ENCODE measurements at regions not wholly inside any gene's neighbourhood (a gene's known extent, or its start where the extent isn't known, plus 50 kb on each side); places are given as distances from the start of the nearest gene placed in this dataset.
A peak's percentile ranks its signal among the peaks of the same experiment; 100 is the strongest.
"Not testable (repeated sequence)": the region's sequence is repeated elsewhere in the genome, so short reads cannot be mapped to it uniquely, and the experiment has no call there.

- not testable (repeated sequence) for DNase-seq (ENCODE audit: low read depth in 2 of 2)
Observed at GRCh38 chr3:195974281-195974680, 65.9 kb upstream of the TNK2 start.

GRCh38 chr3:195970873-195971272, 62.5 kb upstream of the TNK2 start:
- DNase-seq (ENCODE audit: low read depth in 2 of 2) = not testable (repeated sequence)

DNA sequence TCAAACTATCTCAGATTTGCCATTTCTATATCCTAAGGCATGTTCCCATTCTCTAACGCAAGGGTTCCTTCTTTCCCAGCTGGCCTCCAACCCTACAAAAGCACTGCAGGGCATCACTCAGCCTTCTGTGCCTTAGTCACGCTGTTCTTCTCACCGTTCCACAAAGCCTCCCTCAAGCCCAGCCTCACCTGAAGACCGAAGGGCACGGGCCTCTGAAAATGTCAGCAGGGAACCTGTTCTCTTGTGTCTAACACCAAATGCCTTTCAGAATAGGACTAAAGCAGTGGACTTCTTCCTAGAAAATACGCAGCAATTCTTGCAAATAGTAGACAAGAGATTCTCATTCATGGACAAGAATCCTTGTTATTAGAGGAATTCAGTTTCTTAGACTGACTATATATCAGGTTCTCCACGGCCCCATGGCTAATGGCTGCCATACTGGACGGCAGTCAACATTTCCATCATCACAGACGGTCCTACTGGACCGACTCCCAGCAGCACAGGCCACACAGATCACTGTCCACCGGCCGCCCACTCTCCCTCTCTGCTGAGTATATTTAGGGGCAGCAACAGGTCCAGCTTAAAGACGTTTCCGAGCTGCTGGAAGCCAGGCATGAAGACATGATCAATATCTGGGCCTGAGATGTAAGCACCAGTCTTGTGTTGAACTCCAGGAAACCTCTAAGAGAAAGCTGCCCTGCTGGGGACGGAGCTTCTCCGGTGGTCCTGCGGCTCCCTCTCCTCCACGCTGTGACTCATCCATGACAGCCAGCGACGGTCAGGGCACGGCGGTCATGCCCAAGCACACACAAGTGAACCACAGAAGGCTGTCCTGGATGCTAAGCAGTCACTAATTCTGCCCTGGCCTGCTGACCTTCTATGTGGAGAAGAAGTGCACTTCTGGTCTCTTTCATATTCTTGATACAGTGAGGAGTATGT, 61.8 kb upstream of the TNK2 start:
- DNase-seq (ENCODE audit: low read depth in 2 of 2) = not testable (repeated sequence)

GRCh38 chr3:195969341-195969740, 61.0 kb upstream of the TNK2 start:
- not testable (repeated sequence) for DNase-seq (ENCODE audit: low read depth in 2 of 2)

DNA sequence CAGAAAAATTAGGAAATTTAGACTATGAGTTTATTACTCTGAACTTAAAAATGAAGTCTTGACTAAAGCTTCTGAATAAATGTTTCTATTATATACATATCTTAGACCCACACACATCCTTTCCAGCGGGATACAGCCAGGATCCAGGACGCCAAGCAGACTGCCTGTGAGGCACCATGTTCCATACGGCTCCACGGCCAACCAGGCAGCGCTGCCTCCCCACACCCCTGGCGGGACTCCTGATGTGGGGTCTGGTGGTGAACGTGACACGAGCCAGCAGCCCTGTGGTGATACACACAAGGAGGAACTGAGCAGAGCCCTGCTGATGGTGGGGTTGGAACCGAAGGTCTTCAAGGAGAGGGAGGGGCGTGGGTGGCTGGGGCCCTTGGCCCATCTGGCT, 59.8 kb upstream of the TNK2 start:
- not testable (repeated sequence) for DNase-seq (ENCODE audit: low read depth in 2 of 2)

DNA sequence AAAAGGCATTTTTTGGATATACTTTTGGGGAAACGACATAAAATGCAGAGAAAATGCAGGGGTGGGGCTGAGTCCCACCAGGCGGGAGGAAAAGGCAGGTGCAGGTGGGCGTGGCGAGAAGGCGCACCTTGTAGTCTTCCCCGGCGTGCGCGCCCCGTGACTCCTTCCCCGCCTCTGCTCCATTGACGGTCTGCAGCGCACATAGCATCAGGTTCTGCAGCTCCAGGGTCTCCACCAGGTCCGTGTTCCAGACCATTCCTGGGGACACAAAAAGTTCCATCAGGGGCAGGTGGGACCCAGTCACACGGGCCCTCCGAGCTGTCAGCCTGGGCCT, 59.0 kb upstream of the TNK2 start:
- not testable (repeated sequence) for DNase-seq (ENCODE audit: low read depth in 2 of 2)

GRCh38 chr3:195966563-195967386, 58.4 kb upstream of the TNK2 start:
- DNase-seq (ENCODE audit: low read depth in 2 of 2) = not testable (repeated sequence)

GRCh38 chr3:195965217-195965616, 56.9 kb upstream of the TNK2 start:
- not testable (repeated sequence) for DNase-seq (ENCODE audit: low read depth in 2 of 2)

GRCh38 chr3:195964318-195965107, 56.2 kb upstream of the TNK2 start:
- not testable (repeated sequence) for DNase-seq (ENCODE audit: low read depth in 2 of 2)

DNA sequence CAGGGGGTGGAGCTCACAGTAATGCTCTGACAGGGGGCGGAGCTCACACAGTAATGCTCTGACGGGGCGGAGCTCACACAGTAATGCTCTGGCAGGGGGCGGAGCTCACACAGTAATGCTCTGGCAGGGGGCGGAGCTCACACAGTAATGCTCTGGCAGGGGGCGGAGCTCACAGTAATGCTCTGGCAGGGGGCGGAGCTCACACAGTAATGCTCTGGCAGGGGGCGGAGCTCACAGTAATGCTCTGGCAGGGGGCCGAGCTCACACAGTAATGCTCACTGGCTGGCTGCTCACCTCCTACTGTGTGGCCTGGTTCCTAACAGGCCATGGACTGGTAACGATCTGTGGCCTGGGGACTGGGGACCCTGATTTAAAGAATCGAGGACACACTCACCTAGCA, 53.9 kb upstream of the TNK2 start:
- DNase-seq (ENCODE audit: low read depth in 2 of 2) = not testable (repeated sequence)

GRCh38 chr3:195960971-195961775, 52.8 kb upstream of the TNK2 start:
- DNase-seq (ENCODE audit: low read depth in 2 of 2) = peak in 1 of 2 donors; percentile 33

- not testable (repeated sequence) for DNase-seq (ENCODE audit: low read depth in 2 of 2)
Observed at GRCh38 chr3:195960164-195960563, 51.8 kb upstream of the TNK2 start.

GRCh38 chr3:195959367-195960157, 51.2 kb upstream of the TNK2 start:
- DNase-seq (ENCODE audit: low read depth in 2 of 2) = not testable (repeated sequence)

- peak in 1 of 2 donors; percentile 16 for DNase-seq (ENCODE audit: low read depth in 2 of 2)
Observed at GRCh38 chr3:195958736-195959135, 50.4 kb upstream of the TNK2 start.

Data from dermis microvascular lymphatic vessel endothelial cell (primary cell).